ENCODE measurements at regions not wholly inside any gene's neighbourhood (a gene's known extent, or its start where the extent isn't known, plus 50 kb on each side); places are given as distances from the start of the nearest gene placed in this dataset.
"Not testable (repeated sequence)": the region's sequence is repeated elsewhere in the genome, so short reads cannot be mapped to it uniquely, and the experiment has no call there.

GRCh38 chrX:111035256-111035655 is 60.7 kb upstream of the PAK3 start:
- H3K36me3 ChIP-seq = no peaks in the 10 kb centered on the region
- H3K4me3 ChIP-seq = no peak overlapping the region
- H3K27ac ChIP-seq = no peak overlapping the region
- DNase-seq (no peak), ATAC-seq (no peak)
- intact Hi-C loops (cut with DNase I) = no loop called here
- 79% methylated on average over 2 of the region's 2 CpGs for WGBS (ENCODE audit: insufficient coverage, low coverage, low lambda C conversion rate, missing lambda C conversion rate)
- no peaks in the 10 kb centered on the region for H3K9me3 ChIP-seq
- no peaks in the 10 kb centered on the region for H3K4me1 ChIP-seq
- TF ChIP-seq POLR2A (IDR thresholded peaks at IDR 0.05) (no peak), CTCF (IDR thresholded peaks at IDR 0.05) (no peak)
- peaks cover 3 to 4% of the 10 kb centered on the region in 2 donors for H3K27me3 ChIP-seq

GRCh38 chrX:111022998-111023397 is 73.0 kb upstream of the PAK3 start:
- H3K36me3 ChIP-seq; H3K9me3 ChIP-seq; H3K4me3 ChIP-seq; H3K4me1 ChIP-seq; ATAC-seq; H3K27ac ChIP-seq; H3K27me3 ChIP-seq; intact Hi-C loops (cut with DNase I); DNase-seq: not testable (repeated sequence)
- WGBS (ENCODE audit: insufficient coverage, low coverage, low lambda C conversion rate, missing lambda C conversion rate) = 45% methylated on average over 1 of the region's 1 CpG

- DNase-seq (no peak), ATAC-seq (no peak)
- intact Hi-C loops (cut with DNase I) = no loop called here
- Histone ChIP-seq H3K27ac (no peak overlapping the region), H3K36me3 (no peaks in the 10 kb centered on the region), H3K9me3 (no peaks in the 10 kb centered on the region), H3K27me3 (peaks cover 2 to 4% of the 10 kb centered on the region in 2 donors), H3K4me1 (no peaks in the 10 kb centered on the region), H3K4me3 (no peak overlapping the region)
- TF ChIP-seq CTCF (IDR thresholded peaks at IDR 0.05) (no peak), POLR2A (IDR thresholded peaks at IDR 0.05) (no peak)
- WGBS (ENCODE audit: insufficient coverage, low coverage, low lambda C conversion rate, missing lambda C conversion rate) = 88% methylated on average over 1 of the region's 1 CpG
These were observed 75.7 kb upstream of the PAK3 start for GRCh38 chrX:111020283-111020682.

GRCh38 chrX:111013778-111014455 is 82.1 kb upstream of the PAK3 start:
- Histone ChIP-seq H3K36me3 (no peaks in the 10 kb centered on the region), H3K4me3 (no peak overlapping the region), H3K27me3 (peaks cover 0 to 5% of the 10 kb centered on the region in 2 donors), H3K4me1 (no peaks in the 10 kb centered on the region), H3K9me3 (no peaks in the 10 kb centered on the region), H3K27ac (no peak overlapping the region)
- DNase-seq = no peak
- TF ChIP-seq CTCF (IDR thresholded peaks at IDR 0.05) (no peak), POLR2A (IDR thresholded peaks at IDR 0.05) (no peak)
- intact Hi-C loops (cut with DNase I) = no loop called here
- 35% methylated on average over 3 of the region's 3 CpGs for WGBS (ENCODE audit: insufficient coverage, low coverage, low lambda C conversion rate, missing lambda C conversion rate)
- peak in 3 of 4 donors; percentile 46 to 58 (median 54) for ATAC-seq

- WGBS (ENCODE audit: insufficient coverage, low coverage, low lambda C conversion rate, missing lambda C conversion rate) = 19% methylated on average over 3 of the region's 3 CpGs
- Histone ChIP-seq H3K27ac (no peak overlapping the region), H3K4me1 (no peaks in the 10 kb centered on the region), H3K9me3 (no peaks in the 10 kb centered on the region), H3K36me3 (no peaks in the 10 kb centered on the region), H3K4me3 (no peak overlapping the region), H3K27me3 (peaks cover 2 to 9% of the 10 kb centered on the region in 2 donors)
- intact Hi-C loops (cut with DNase I) = no loop called here
- TF ChIP-seq POLR2A (IDR thresholded peaks at IDR 0.05) = no peak
- TF ChIP-seq CTCF (IDR thresholded peaks at IDR 0.05) = no peak
- ATAC-seq (no peak), DNase-seq (no peak)
These were observed 85.9 kb upstream of the PAK3 start for GRCh38 chrX:111010111-111010510.

All from right lobe of liver (tissue), 6 donors.